HG03565 (cell line): ENCODE measurements at regions not wholly inside any gene's neighbourhood (a gene's known extent, or its start where the extent isn't known, plus 50 kb on each side); places are given as distances from the start of the nearest gene placed in this dataset.

Source experiments
- ATAC-seq: cut with Tn5 transposase; IDR thresholded peaks from one replicate; pipeline ENCODE4 v1.9.1; 2021; ENCODE audit warnings: mild to moderate bottlenecking, moderate library complexity; ENCODE audit not compliant: unreplicated experiment

GRCh38 chr5:147162740-147163139 is 72.1 kb upstream of the STK32A start:
- no peak for ATAC-seq

GRCh38 chr5:147167529-147167928 is 67.3 kb upstream of the STK32A start:
- no peak for ATAC-seq

GRCh38 chr5:147168578-147169327 is 66.1 kb upstream of the STK32A start:
- no peak for ATAC-seq

- ATAC-seq, result no peak
Measured at GRCh38 chr5:147169399-147169798, 65.4 kb upstream of the STK32A start.

- ATAC-seq, result no peak
Measured at GRCh38 chr5:147169901-147170300, 64.9 kb upstream of the STK32A start.

- ATAC-seq, result peak; percentile 69
Measured at GRCh38 chr5:147170603-147171002, 64.2 kb upstream of the STK32A start.

GRCh38 chr5:147174671-147175265 is 60.1 kb upstream of the STK32A start:
- no peak for ATAC-seq

- ATAC-seq, result no peak
Measured at GRCh38 chr5:147175516-147176097, 59.2 kb upstream of the STK32A start.

- no peak for ATAC-seq
Measured at GRCh38 chr5:147176422-147176821, 58.4 kb upstream of the STK32A start.

- ATAC-seq, result no peak
Measured at GRCh38 chr5:147177125-147177840, 57.5 kb upstream of the STK32A start.

- ATAC-seq, result no peak
Measured at GRCh38 chr5:147179562-147180147, 55.2 kb upstream of the STK32A start.

- ATAC-seq, result no peak
Measured at GRCh38 chr5:147180751-147181150, 54.1 kb upstream of the STK32A start.
